Esophagus squamous epithelium (tissue), 4 donors: ENCODE measurements at regions not wholly inside any gene's neighbourhood (a gene's known extent, or its start where the extent isn't known, plus 50 kb on each side); places are given as distances from the start of the nearest gene placed in this dataset.

Source experiments
- CTCF ChIP-seq, 6 experiments: fragments of 450-650 bp in 4 of 6; fragments of 200-600 bp in 2 of 6; sonication (generic) in 2 of 6; IDR thresholded peaks; one replicate each; pipeline ENCODE4 v1.5.1; 2016 to 2019; ENCODE audit warnings: antibody characterized with exemption in 6 of 6, mild to moderate bottlenecking in 4 of 6, moderate library complexity in 4 of 6
- POLR2A ChIP-seq, 4 donors: fragments of 450-650 bp; IDR thresholded peaks; one replicate each; pipeline ENCODE4 v1.6.1; 2017; ENCODE audit warnings: antibody characterized with exemption in 4 of 4, mild to moderate bottlenecking in 4 of 4, moderate library complexity in 3 of 4

- TF ChIP-seq CTCF (IDR thresholded peaks at IDR 0.05) (peak in 1 of 6 experiments; percentile 10), POLR2A (IDR thresholded peaks at IDR 0.05) (no peak)
Observed at GRCh38 chr17:77266891-77267341, 126.1 kb downstream of the SEC14L1 start.
